ENCODE measurements at regions not wholly inside any gene's neighbourhood (a gene's known extent, or its start where the extent isn't known, plus 50 kb on each side); places are given as distances from the start of the nearest gene placed in this dataset.

DNA sequence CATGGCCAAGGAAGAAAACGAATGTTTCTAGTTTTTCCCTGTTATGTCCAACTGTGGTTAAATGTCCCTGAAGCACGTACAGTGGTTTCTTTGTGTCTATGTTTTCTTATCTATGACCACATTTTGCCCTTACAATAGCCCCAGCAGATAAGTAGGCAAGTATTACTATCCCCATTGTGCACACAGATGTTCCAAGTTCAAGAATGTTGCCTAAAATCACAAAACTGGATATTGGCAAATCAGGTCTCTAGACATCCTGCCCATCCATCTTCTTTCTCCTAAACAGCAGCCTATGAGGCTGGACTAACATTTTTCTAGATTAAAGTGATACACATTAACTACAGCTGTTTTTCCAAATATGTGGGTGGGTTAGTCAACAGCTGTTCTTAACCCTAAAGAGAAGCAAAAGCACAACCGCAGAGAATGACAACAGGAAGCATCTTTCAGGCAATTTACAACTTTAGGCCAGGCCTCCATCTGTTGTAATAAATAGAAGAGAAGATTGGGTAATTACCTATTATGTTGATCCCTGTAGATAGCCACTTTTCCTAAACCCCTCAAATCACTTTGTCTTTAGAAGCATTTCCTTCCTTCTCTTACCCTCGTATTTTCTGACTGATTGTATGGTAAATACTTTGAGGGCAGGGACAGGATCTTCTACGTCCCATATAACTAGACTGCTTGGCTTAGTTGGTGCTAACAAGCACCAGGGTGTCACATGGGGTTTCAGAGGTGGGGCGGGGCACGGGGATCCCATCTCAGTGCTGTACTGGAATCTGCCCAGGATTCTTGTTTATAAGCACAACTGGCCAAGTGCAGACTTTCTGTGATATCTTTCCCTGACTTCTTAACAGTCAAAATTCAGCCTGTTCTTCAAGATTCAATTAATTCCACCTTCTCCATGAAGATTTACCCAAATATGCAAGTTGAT, 132.1 kb upstream of the SETBP1 start:
- TF ChIP-seq, protein P1, sequence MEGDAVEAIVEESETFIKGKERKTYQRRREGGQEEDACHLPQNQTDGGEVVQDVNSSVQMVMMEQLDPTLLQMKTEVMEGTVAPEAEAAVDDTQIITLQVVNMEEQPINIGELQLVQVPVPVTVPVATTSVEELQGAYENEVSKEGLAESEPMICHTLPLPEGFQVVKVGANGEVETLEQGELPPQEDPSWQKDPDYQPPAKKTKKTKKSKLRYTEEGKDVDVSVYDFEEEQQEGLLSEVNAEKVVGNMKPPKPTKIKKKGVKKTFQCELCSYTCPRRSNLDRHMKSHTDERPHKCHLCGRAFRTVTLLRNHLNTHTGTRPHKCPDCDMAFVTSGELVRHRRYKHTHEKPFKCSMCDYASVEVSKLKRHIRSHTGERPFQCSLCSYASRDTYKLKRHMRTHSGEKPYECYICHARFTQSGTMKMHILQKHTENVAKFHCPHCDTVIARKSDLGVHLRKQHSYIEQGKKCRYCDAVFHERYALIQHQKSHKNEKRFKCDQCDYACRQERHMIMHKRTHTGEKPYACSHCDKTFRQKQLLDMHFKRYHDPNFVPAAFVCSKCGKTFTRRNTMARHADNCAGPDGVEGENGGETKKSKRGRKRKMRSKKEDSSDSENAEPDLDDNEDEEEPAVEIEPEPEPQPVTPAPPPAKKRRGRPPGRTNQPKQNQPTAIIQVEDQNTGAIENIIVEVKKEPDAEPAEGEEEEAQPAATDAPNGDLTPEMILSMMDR (IDR thresholded peaks at IDR 0.05), result no peak
- TF ChIP-seq POLR2A (IDR thresholded peaks at IDR 0.05) (no peak), EP300 (IDR thresholded peaks at IDR 0.05) (no peak)

Measured in suprapubic skin (tissue), 3 donors.